ENCODE measurements at regions not wholly inside any gene's neighbourhood (a gene's known extent, or its start where the extent isn't known, plus 50 kb on each side); places are given as distances from the start of the nearest gene placed in this dataset.

GRCh38 chr3:56911363-56911762 lies 109.6 kb upstream of the ARHGEF3 start:
- H3K27ac ChIP-seq (ENCODE audit: low read length): no peak overlapping the region
- no peaks in the 10 kb centered on the region for H3K9me3 ChIP-seq (replicated peaks; ENCODE audit: insufficient read depth, low read length)
- H3K4me1 ChIP-seq (ENCODE audit: low read length): peaks cover 11% of the 10 kb centered on the region
- H3K9ac ChIP-seq (ENCODE audit: low read length): no peak overlapping the region
- H4K20me1 ChIP-seq (ENCODE audit: insufficient read depth, low read length): no peaks in the 10 kb centered on the region
- H3K4me2 ChIP-seq (ENCODE audit: low read depth, low read length): no peak overlapping the region
- no peaks in the 10 kb centered on the region for H3K36me3 ChIP-seq (replicated peaks; ENCODE audit: insufficient read depth, low read length)
- no peak for DNase-seq
- peaks cover 14% of the 10 kb centered on the region for H3F3A ChIP-seq (ENCODE audit: insufficient read depth, low read length)
- H3K9me2 ChIP-seq (replicated peaks; ENCODE audit: insufficient read depth, low read length): no peaks in the 10 kb centered on the region
- no peak overlapping the region for H3K4me3 ChIP-seq (ENCODE audit: low read length)
- H2AFZ ChIP-seq (ENCODE audit: low read length): no peak overlapping the region
- H3K27me3 ChIP-seq (replicated peaks; ENCODE audit: insufficient read depth, low read length): no peaks in the 10 kb centered on the region
- H3K79me2 ChIP-seq (ENCODE audit: low read length): peaks cover 81% of the 10 kb centered on the region
- TF ChIP-seq EZH2 (optimal IDR thresholded peaks at IDR 0.05; ENCODE audit: low read depth, low read length) (no peak), CTCF (IDR thresholded peaks at IDR 0.05; ENCODE audit: low read length) (no peak), EZH2phosphoT487 (IDR thresholded peaks at IDR 0.05; ENCODE audit: low read length) (no peak)

GRCh38 chr3:56909349-56909748 lies 107.6 kb upstream of the ARHGEF3 start:
- Histone ChIP-seq H3K79me2 (ENCODE audit: low read length) (peaks cover 85% of the 10 kb centered on the region), H3K4me1 (ENCODE audit: low read length) (peaks cover 5% of the 10 kb centered on the region), H4K20me1 (ENCODE audit: insufficient read depth, low read length) (no peaks in the 10 kb centered on the region), H2AFZ (ENCODE audit: low read length) (no peak overlapping the region), H3K36me3 (replicated peaks; ENCODE audit: insufficient read depth, low read length) (no peaks in the 10 kb centered on the region), H3K4me2 (ENCODE audit: low read depth, low read length) (no peak overlapping the region), H3K9me2 (replicated peaks; ENCODE audit: insufficient read depth, low read length) (no peaks in the 10 kb centered on the region), H3K9me3 (replicated peaks; ENCODE audit: insufficient read depth, low read length) (no peaks in the 10 kb centered on the region), H3K27ac (ENCODE audit: low read length) (no peak overlapping the region), H3F3A (ENCODE audit: insufficient read depth, low read length) (no peaks in the 10 kb centered on the region), H3K9ac (ENCODE audit: low read length) (no peak overlapping the region), H3K4me3 (ENCODE audit: low read length) (no peak overlapping the region), H3K27me3 (replicated peaks; ENCODE audit: insufficient read depth, low read length) (no peaks in the 10 kb centered on the region)
- DNase-seq: no peak
- TF ChIP-seq CTCF (IDR thresholded peaks at IDR 0.05; ENCODE audit: low read length) (no peak), EZH2 (optimal IDR thresholded peaks at IDR 0.05; ENCODE audit: low read depth, low read length) (no peak), EZH2phosphoT487 (IDR thresholded peaks at IDR 0.05; ENCODE audit: low read length) (no peak)

GRCh38 chr3:56908004-56908403 lies 106.3 kb upstream of the ARHGEF3 start:
- Histone ChIP-seq H3K9me2 (replicated peaks; ENCODE audit: insufficient read depth, low read length) (no peaks in the 10 kb centered on the region), H3K79me2 (ENCODE audit: low read length) (peaks cover 74% of the 10 kb centered on the region), H3F3A (ENCODE audit: insufficient read depth, low read length) (no peaks in the 10 kb centered on the region), H3K9me3 (replicated peaks; ENCODE audit: insufficient read depth, low read length) (no peaks in the 10 kb centered on the region), H2AFZ (ENCODE audit: low read length) (no peak overlapping the region), H3K4me3 (ENCODE audit: low read length) (no peak overlapping the region), H4K20me1 (ENCODE audit: insufficient read depth, low read length) (no peaks in the 10 kb centered on the region), H3K9ac (ENCODE audit: low read length) (no peak overlapping the region), H3K27me3 (replicated peaks; ENCODE audit: insufficient read depth, low read length) (no peaks in the 10 kb centered on the region), H3K4me1 (ENCODE audit: low read length) (no peaks in the 10 kb centered on the region), H3K36me3 (replicated peaks; ENCODE audit: insufficient read depth, low read length) (no peaks in the 10 kb centered on the region), H3K27ac (ENCODE audit: low read length) (no peak overlapping the region), H3K4me2 (ENCODE audit: low read depth, low read length) (no peak overlapping the region)
- no peak for TF ChIP-seq EZH2 (optimal IDR thresholded peaks at IDR 0.05; ENCODE audit: low read depth, low read length)
- no peak for DNase-seq

- H3K27me3 ChIP-seq (replicated peaks; ENCODE audit: insufficient read depth, low read length): no peaks in the 10 kb centered on the region
- no peaks in the 10 kb centered on the region for H3K4me1 ChIP-seq (ENCODE audit: low read length)
- H3F3A ChIP-seq (ENCODE audit: insufficient read depth, low read length): no peaks in the 10 kb centered on the region
- no peak for DNase-seq
- H3K27ac ChIP-seq (ENCODE audit: low read length): no peak overlapping the region
- H3K9me3 ChIP-seq (replicated peaks; ENCODE audit: insufficient read depth, low read length): no peaks in the 10 kb centered on the region
- no peak overlapping the region for H3K4me2 ChIP-seq (ENCODE audit: low read depth, low read length)
- H2AFZ ChIP-seq (ENCODE audit: low read length): no peak overlapping the region
- H3K79me2 ChIP-seq (ENCODE audit: low read length): peaks cover 63% of the 10 kb centered on the region
- no peaks in the 10 kb centered on the region for H4K20me1 ChIP-seq (ENCODE audit: insufficient read depth, low read length)
- H3K4me3 ChIP-seq (ENCODE audit: low read length): no peak overlapping the region
- TF ChIP-seq CTCF (IDR thresholded peaks at IDR 0.05; ENCODE audit: low read length) (no peak), EZH2phosphoT487 (IDR thresholded peaks at IDR 0.05; ENCODE audit: low read length) (no peak), EZH2 (optimal IDR thresholded peaks at IDR 0.05; ENCODE audit: low read depth, low read length) (no peak)
- H3K9me2 ChIP-seq (replicated peaks; ENCODE audit: insufficient read depth, low read length): no peaks in the 10 kb centered on the region
- no peaks in the 10 kb centered on the region for H3K36me3 ChIP-seq (replicated peaks; ENCODE audit: insufficient read depth, low read length)
- no peak overlapping the region for H3K9ac ChIP-seq (ENCODE audit: low read length)
These were observed 102.9 kb upstream of the ARHGEF3 start for GRCh38 chr3:56904552-56905215.

Data from MM.1S (cell line).